GM19467 (cell line): ENCODE measurements at regions not wholly inside any gene's neighbourhood (a gene's known extent, or its start where the extent isn't known, plus 50 kb on each side); places are given as distances from the start of the nearest gene placed in this dataset.

ENCODE experiments used
- ATAC-seq: cut with Tn5 transposase; IDR thresholded peaks from one replicate; pipeline ENCODE4 v1.9.1; 2021; ENCODE audit warnings: mild to moderate bottlenecking, moderate library complexity; ENCODE audit not compliant: unreplicated experiment

DNA sequence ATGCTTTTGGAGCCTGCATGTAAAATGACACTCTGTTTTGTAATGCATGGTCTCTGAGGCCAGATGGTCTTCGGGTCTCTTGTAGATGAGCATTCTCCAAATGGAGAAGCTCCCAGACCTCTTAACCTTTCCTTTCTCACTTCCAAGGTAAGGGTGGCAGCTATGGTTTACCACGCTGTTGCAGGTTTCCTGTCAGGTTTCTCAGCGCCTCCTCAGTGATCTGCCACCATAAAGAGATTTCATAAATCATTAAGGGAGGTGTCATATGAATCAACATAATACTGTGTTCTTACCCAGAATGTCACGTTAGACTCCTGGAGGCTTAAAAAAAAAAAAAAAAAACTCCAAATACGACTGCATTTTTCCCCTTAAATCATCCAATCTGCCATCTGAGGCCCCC, 787.4 kb upstream of the EEF2KMT start:
- ATAC-seq: no peak

DNA sequence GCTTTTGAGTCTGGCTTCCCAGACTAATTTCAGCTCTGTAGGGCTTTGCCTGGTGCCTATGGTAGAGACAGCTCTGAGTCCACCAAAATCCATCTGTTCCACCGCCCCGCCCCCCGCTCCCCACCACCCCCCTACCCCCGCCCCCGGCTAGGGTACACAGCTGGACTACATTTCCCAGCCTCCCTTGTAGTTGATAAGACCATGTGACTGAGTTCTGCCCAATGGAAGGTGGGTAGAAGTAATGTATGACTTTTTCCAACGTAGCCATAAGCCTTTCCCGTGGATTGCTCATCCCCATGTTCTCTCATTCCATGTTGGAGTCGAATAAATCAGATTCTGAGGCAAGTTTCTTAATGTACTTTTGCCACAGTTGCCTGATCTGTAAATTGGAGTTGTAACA, 786.7 kb upstream of the EEF2KMT start:
- ATAC-seq: no peak

DNA sequence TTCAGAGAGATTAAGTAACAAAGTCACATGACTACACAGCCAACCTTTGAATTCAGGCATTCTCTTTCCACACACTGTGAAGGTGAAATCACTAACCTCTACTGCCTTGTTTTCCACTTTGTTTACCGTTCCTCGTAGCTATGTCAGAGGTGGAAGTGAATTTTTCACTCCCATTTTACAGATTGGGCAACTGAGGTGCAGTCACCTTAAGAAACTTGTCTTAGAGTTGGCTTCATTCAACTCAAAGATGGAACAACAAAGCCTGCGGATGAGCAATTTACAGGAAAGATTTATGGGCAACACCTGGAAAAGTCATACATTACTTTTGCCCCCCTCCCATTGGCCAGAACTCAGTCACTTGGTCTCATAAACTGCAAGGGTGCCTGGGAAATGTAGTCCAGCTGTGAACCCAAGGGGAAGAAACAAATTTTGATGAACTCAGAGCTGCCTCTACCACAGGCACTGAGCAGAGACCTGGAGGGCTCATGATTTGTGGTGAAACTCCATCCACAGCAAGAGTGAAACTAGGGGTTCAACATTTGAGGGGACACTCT, 784.6 kb upstream of the EEF2KMT start:
- no peak for ATAC-seq

DNA sequence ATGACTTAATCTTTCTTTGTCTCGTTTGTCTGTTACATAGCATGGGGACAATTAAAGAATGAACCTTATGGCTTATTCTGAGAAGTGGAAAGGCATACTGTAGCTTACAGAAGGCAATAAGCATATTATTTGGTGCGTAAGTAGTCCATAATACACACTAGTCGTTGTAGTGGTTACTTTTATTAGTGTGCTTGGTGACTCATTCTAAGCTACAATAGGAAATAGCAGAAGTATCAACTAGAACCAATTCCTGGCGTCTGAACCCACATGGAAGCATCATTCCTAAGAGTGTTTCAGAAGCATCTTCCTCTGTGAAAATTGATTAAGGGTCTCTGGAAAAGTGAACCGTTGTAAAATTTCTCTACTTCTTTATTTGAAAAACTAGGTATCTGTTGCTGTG, 777.8 kb upstream of the EEF2KMT start:
- no peak for ATAC-seq

DNA sequence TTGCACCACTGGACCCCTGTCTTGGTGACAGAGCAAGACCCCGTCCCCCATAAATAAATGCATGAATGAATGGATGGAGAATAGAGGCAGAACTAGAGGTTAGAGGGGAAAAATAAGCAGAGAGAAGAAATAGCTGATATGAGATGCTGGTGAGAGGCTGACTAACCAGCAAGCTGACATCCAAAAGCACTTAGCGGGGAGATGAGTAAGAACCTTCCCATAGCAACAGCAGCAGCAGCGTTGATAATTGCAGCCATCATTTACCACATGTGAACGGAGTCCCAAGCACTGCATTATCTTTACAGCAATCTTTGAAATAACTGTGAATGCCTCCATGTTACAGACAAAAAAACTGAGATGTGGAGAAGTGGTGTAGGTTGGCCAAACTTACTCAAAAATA, 777.3 kb upstream of the EEF2KMT start:
- ATAC-seq: no peak

DNA sequence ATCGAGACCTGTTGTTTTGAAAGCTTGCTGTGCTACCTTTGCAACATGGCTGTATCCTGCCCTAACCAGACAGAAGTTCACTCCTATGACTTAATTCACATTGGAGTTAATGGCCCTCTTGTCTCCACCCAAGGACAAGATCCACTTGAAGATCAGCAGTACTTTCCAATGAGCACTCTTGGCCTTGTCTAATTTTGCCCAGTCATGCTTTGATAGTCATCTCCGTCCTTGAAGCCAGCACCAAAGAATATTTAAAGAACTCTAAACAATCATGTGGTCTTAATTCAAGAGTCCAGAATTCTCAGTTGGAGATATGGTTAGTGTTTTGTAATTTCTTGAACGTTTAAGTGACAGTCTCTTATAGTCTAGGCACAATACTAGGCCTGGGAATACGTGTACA, 775.6 kb upstream of the EEF2KMT start:
- no peak for ATAC-seq

DNA sequence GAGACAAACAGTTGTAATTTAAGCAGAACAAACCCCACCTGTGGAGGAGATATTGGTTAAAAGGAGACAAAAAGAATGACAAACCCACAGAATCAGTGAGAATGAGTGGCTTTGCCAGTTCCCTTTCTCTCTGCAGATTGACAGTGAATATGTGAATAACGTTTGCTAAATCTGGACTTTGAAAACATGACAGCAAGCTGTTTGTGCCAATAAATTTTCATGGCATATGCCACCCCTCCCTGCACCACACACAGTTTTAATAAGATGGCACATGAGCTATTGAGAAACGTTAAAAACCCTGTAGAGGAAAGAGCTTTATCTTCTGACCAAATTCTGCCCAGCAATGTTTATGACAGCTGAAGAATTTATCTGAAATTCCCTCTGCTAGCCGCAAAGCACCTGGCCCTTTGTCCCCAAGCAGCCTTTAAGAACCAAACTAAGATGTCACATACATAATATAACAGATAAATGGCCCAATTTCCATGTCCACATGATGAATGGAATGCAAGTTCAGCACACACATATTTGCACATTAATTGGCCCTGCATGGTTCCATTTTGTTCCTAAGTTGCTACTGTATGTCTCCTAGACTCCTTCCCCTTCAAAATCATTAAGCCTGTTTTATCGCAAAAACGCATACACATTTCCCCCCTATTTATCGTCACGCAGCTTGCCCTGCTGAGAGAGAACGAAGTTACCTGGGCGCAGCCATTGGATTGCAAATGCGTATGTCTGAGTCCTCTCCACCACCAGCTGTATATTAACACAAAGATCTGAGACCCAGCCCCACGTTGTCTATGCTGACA, 773.5 kb upstream of the EEF2KMT start:
- no peak for ATAC-seq

DNA sequence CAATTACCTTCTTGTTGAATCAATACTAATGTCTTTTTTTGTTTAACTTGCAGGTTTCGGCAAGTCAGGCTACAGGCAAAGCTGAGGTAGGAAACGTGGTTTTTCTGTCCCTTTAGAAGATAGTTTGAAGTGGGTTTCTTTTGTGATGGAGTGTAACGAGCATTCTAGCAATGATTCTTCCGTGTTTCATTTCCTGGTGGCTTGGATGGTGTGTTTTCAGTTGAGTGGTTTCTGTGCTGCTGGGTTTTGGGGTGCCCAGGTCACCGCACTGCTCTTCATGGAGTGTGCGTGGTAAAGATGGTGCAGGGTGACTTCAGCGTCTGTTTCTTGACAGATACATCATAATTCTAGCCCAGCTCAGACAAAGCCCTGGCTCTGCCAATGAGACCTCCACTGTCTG, 769.7 kb upstream of the EEF2KMT start:
- ATAC-seq: no peak

DNA sequence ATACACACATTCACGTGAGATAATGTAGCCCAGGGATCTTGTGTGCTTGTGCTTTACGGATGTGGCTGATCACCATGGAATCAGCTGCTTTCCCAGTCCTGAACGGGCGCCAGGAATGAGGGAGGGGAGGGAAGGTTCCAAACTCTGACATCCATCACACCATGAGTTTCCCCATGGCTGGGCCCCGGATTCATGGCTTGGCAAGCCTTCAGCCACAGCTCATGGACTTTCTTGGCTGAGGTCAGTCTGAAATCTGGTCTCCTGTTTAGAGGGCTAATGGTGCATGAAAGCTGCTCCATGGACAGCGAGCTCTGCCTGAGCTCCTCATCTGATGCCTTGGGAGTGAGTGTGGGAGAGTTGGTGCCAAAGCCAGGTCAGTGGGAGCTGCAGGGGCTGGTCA, 767.6 kb upstream of the EEF2KMT start:
- no peak for ATAC-seq

DNA sequence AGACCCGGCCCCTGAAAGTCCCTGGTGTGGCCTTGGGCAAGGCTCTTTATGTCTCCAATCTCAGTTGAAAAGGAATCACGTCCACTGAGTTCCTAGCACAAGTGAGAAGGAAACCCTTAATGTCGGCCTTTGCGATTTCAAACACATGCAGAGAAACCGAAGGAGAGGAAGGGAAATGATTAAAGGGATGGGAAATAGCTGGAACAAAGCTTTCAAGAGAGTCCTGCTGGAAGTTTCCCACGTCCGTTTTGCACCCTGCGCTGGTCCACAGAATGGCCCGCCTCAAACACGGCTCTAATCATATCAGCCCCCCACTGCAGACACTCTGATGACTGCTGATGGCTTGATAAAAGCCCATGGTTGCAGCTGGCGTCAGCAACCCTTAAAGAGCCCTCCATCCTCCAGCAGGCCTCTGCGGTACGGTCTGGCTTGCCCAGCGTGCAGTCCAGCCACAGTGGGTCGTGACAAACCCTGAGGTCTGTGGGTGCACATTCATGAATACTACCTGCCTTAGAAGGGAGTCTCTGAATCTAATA, 765.5 kb upstream of the EEF2KMT start:
- ATAC-seq: no peak

DNA sequence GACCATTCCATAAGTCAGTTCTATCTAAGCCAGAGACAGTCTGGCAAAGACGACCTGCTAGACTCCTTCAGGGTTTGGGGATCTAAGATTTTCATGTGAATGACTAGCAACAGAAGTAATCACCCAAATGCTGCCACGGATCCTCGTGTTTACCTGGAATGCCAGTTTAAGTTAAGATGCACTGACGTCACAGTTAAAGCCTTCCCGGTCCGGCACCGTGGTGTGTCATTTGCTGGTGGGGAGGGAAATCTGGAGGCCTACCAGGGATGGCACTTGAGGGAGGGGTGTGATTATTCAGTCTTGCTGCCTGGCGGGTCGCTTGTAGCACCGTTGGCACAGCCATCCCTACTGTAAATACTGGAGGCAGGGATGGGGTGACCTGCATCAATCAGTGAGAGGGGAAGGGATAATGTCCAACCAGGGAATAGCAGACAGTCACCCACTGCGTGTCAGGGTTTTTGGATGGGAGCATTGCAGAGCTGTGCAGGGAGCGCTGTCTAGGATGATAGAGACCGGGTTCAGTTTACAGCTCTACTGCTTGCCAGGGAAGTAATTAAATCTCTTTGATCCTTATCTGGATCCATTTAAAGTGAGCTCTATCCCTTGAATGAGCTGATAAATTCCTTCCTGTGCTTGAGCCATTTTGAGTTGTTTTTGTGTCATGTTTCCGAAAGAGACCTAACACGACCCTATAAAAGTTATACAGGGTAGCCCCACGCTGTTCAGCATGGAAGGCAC, 764.7 kb upstream of the EEF2KMT start:
- no peak for ATAC-seq

DNA sequence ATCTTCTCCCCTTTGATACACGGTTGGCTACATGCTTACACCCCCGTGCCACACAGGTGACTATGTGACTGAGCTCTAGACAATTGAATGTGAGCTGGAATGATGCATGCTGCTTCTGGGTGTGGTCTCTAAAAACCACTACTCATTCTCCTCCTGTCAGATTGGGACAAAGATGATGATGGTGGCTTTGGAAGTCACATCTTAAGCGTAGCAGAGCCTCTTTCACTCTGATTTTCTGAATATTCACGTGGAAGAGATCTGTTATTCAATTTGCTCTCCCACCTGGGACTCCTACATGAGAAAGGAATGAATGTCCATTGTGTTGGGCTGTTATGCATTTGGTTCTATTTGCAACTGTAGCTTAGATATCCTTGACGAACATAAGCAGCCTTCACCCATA, 763.6 kb upstream of the EEF2KMT start:
- no peak for ATAC-seq

DNA sequence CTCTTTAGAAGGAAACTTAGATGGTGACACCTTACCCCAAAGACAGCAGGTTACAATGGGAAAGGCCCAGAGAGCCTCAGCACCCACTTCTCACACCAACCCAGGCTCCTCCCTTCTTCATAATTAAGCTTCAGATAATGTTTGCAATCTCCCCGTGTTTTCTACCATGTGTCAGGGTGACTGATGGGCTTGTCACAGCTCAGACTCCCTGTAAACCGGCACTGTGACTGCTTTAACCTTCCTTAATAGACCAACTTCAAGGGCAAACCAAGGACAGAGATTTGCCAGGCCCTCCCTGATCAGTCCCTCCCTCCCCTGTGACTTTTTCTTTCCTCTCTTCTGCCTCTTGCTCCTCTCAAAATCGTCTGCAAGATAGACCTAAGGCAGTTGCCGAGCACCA, 760.6 kb upstream of the EEF2KMT start:
- no peak for ATAC-seq

DNA sequence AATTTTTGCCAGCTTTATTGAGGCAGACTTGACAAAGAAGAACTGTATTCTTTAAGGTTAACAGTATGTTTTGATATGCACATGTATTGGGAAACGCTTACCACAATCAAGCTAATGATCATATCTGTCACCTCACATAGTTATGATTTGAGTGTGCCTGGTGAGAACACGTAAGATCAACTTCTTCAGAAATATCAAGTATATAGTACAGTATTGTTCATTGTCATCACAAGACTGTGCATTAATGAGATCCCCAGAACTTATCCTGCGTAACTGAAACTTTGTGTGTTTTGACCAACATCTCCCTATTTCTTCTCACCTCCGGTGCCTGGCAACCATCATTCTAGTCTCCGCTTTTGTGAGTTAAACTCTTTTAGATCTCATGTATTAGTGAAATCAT, 756.4 kb upstream of the EEF2KMT start:
- ATAC-seq: no peak

DNA sequence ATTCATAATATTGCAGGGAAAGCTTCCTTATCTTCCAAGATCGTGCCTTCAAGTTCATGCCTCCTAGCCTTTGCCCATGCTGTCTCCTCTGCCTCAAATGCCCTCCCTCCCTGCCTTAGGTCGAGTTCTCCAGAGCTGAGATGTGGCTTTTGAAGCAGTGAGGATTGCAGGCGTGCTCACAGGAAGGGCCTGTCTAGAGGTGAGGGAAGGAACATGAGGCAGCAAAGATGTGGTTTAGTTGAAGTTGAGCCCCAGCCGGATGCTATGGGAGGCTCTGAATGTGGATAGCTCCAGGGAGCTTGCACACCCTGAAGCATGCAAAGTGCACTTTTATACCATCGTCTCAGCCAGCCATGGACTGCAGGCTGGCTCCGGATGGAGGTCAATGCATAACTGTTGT, 754.6 kb upstream of the EEF2KMT start:
- ATAC-seq: no peak

DNA sequence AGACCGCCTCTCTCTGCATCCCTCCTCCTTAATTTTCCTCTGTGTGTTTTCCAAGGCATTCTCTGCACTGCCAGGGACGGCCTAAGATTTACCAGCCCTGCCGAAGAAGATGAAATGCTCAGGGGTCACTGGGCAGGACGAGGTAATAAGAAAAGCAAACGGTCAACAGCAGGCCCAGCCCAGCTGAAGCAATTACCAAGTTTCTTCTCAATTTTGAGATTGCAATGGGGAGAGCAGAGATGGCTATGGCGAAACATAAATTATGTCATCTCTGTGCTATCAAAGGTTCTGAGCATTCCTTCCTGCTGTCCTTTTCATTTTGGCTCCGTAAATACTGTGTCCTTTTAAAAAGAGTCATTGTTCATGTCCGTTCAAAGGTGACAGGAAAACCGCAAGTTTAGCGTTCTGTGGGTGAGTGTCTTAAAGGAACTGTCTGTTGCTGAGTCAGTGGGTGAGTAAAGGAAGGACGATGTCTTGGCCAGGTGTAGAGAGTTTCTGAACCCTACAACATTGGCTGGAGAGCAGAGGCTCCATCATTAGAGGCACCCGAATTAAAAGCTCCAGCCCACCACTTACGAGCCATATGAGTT, 753.9 kb upstream of the EEF2KMT start:
- no peak for ATAC-seq

DNA sequence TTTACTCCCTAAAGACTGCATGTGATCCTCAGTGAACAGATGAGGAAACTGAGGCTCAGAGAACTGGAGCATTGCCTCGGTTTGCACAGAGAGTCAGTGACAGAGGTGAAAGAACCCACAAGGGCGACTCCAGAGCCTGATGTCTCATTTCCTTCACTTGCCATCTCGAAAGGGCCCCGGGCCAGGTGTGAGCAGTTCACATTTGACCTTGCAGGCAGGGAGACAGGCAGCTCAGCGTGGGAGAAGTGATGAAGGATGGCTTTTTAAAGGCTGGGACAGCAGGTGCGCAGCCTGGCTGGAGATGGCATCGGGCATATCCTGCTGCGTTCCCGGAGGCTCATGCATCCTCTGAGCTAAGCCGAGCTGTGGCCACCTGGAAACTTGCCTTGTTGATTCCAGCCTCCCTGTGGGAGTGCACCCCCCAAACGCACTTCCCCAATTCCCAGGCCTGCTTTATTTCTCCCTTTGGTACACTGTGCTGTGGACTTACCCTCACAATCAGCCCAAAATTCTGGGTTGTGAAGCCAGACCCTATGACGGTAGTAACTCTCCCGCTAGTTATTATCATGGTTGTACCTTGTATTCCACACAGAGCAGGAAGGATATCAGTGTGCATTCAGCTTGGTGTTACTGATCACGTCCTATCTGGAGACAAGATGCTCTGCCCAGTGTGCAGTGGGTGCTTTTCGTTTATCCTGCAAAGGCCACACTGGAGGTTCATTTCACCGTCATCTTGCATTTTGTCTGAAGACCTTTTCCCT, 753.2 kb upstream of the EEF2KMT start:
- ATAC-seq: no peak

DNA sequence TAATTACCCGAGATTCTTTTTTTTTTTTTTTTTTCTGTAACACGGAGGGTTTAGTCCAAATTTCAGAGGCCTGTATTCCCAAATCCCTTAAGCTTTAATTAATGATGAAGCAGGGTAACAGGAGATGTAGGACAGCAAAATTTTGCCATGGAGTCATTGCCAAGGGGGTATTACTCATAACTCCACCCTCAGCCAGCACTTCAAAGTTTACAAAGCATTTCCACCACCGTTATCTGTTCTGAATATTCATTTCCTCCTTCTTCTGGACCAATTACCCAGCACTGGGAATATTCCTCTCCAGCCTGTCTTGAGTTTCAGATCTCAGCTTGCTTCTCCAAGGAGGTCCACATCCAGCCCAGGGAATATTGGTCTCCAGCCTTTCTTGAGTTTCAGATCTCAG, 747.5 kb upstream of the EEF2KMT start:
- ATAC-seq: no peak

DNA sequence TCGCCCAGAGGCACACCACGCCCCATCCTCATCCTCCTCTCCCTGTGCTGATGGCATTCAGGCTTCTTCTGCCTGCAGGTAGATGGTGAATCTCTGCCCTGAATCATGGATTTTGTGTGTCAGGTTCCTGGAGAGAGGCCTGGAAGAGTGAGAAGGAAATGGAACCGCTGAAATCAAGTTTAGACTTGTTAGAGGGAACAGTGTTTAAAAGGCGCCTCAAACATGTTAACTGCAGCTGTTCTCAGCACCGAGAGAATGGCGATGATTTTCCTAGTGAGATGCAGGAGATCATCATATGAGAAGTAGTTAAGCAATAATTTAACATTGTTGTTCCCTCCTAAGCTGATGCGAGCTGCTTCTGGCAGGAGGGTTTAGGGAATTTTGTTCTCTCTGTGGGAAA, 744.4 kb upstream of the EEF2KMT start:
- ATAC-seq: no peak

DNA sequence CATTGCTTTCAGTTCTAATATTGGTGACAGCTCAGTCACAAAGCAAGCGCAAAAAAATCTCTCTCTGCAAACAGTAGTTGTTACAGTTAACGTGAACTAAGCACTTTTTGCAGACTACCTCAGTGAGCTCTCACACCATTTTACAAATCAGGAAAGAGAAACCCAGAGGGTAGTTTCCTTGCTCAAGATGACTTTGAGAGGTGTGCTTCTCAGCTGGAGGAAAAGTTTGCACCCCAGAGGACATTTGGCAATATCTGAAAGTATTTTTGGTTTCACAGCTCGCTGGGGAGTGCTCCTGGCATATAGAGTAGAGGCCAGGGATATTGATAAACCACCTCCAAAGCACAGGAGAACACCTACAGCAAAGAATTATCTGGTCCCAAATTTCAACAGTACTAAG, 741.1 kb upstream of the EEF2KMT start:
- ATAC-seq: no peak

DNA sequence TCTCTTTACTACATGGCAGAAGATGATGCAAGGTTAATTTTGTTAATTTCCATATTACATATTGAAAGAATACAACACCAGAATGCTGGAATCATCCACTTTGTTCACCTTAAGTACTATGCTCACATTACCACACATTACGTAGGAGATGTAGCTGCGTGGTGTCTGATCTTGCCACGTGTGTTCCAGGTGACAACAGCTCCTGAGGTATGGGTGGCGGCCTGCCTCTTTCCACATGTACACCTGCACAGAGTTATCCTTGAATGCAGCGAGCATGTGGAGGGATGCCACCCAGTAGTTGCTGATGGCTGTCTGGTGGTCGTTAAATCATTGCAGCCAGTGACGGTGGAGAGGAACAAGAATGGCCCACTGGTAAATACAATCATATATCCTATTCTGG, 740.5 kb upstream of the EEF2KMT start:
- ATAC-seq: no peak
